K562 (cell line): ENCODE measurements at regions not wholly inside any gene's neighbourhood (a gene's known extent, or its start where the extent isn't known, plus 50 kb on each side); places are given as distances from the start of the nearest gene placed in this dataset.

Source experiments
- ATAC-seq: fragments of 200-7000 bp; cut with Tn5 transposase; 3 replicates; pipeline ENCODE4 v1.9.1; 2020; ENCODE audit warnings: moderate library complexity
- BruUV-seq: library from RNA; stranded (reverse); fragments of 400-500 nt; replicated peaks from 2 replicates; lab custom pipeline; 2021; lab: Mats Ljungman, UMichigan
- CTCF ChIA-PET: fragments of 300-600 bp; formaldehyde crosslinking; extraction: SDS; loops from one replicate; lab custom pipeline; 2021; ENCODE audit warnings: low intra/inter-chr PET ratio; lab: Yijun Ruan, JAX
- POLR2A ChIA-PET: fragments of 300-600, 350-650 bp; sonication (Branson Sonifier 250); formaldehyde crosslinking; extraction: SDS; loops from one replicate; lab custom pipeline; 2021; ENCODE audit warnings: antibody characterized with exemption, inconsistent platforms; lab: Yijun Ruan, JAX
- DNase-seq, 4 experiments: peaks; one replicate each; pipeline versions ENCODE4 v3.0.0 to v3.0.0-alpha.2; 2011 to 2018; ENCODE audit warnings: low spot score in 3 of 4, mixed read lengths in 3 of 4; ENCODE audit errors: extremely low read depth in 1 of 4
- FAIRE-seq: peaks from 2 replicates; lab custom pipeline; 2011; peaks lifted over from hg19 to GRCh38; lab: Jason Lieb, UNC
- H2AFZ ChIP-seq: 2 replicates; pipeline ENCODE4 v1.6.0; 2011; ENCODE audit warnings: low read depth, low read length, control low read depth, inconsistent platforms
- H3K27ac ChIP-seq: fragments of 200-600 bp; 3 replicates; pipeline ENCODE4 v1.8.0; 2011; ENCODE audit warnings: low read depth, mild to moderate bottlenecking, control low read depth, inconsistent platforms, low read length, moderate library complexity, mixed read lengths; ENCODE audit errors: extremely low read depth
- H3K27me3 ChIP-seq, 2 experiments: fragments of 300-600 bp in 1 of 2; 2 replicates in 1 of 2; 3 replicates in 1 of 2; pipeline versions ENCODE4 v1.6.0 to v1.8.0; 2011; ENCODE audit warnings: inconsistent platforms in 2 of 2, low read length in 2 of 2, mild to moderate bottlenecking in 1 of 2, mixed read lengths in 1 of 2, moderate library complexity in 1 of 2; ENCODE audit not compliant: control insufficient read depth in 2 of 2, insufficient read depth in 2 of 2
- H3K36me3 ChIP-seq: fragments of 300-600 bp; 3 replicates; pipeline ENCODE4 v1.8.0; 2011; ENCODE audit warnings: mild to moderate bottlenecking, low read length, inconsistent platforms; ENCODE audit not compliant: control insufficient read depth, insufficient read depth
- H3K4me1 ChIP-seq, 2 experiments: fragments of 200-600 bp in 1 of 2; replicated peaks in 1 of 2; 2 replicates in 1 of 2; 3 replicates in 1 of 2; pipeline versions ENCODE4 v1.5.1 to v1.8.0; 2011; ENCODE audit warnings: inconsistent platforms in 2 of 2, low read length in 2 of 2, mild to moderate bottlenecking in 1 of 2, mixed read lengths in 1 of 2, moderate library complexity in 1 of 2; ENCODE audit not compliant: control insufficient read depth in 2 of 2, insufficient read depth in 2 of 2
- H3K4me2 ChIP-seq: 2 replicates; pipeline ENCODE4 v1.6.1; 2011; ENCODE audit warnings: low read length, control low read depth, inconsistent platforms, mixed read lengths; ENCODE audit not compliant: insufficient read depth
- H3K4me3 ChIP-seq: fragments of 200-600 bp; sonication (generic), shearing (Covaris generic); 2 replicates; pipeline ENCODE4 v1.5.1; 2016; ENCODE audit warnings: control low read depth, inconsistent platforms
- H3K79me2 ChIP-seq: fragments of 200-600 bp; 3 replicates; pipeline ENCODE4 v1.8.0; 2011; ENCODE audit warnings: low read length, inconsistent platforms; ENCODE audit not compliant: control insufficient read depth, insufficient read depth
- H3K9ac ChIP-seq, 2 experiments: 2 replicates each; pipeline versions ENCODE4 v1.6.0 to v1.6.1; 2011; ENCODE audit warnings: low read depth in 2 of 2, low read length in 2 of 2, control low read depth in 1 of 2, inconsistent platforms in 1 of 2, mild to moderate bottlenecking in 1 of 2, mixed read lengths in 1 of 2; ENCODE audit not compliant: insufficient read depth in 1 of 2
- H3K9me1 ChIP-seq: one replicate; pipeline ENCODE4 v1.6.0; 2011; ENCODE audit warnings: inconsistent platforms, mild to moderate bottlenecking, low read length, moderate library complexity; ENCODE audit not compliant: control insufficient read depth, insufficient read depth
- H3K9me3 ChIP-seq: replicated peaks from 2 replicates; pipeline ENCODE4 v1.5.1; 2011; ENCODE audit warnings: low read depth, low read length, inconsistent platforms; ENCODE audit not compliant: control insufficient read depth, insufficient read depth
- H4K20me1 ChIP-seq: replicated peaks from 2 replicates; pipeline ENCODE4 v1.6.1; 2011; ENCODE audit warnings: low read length, inconsistent platforms, mixed read lengths; ENCODE audit not compliant: control insufficient read depth, insufficient read depth
- ARID3A ChIP-seq: IDR thresholded peaks from 2 replicates; pipeline ENCODE4 v1.6.1; 2012; ENCODE audit warnings: low read depth, low read length, improper control_type of control experiment, borderline replicate concordance
- BACH1 ChIP-seq: fragments of 200-800 bp; sonication (Bioruptor generic); IDR thresholded peaks from 2 replicates; pipeline ENCODE4 v1.6.1; 2016; ENCODE audit warnings: missing genetic modification characterization, missing compliant biosample characterization
- BCOR ChIP-seq: fragments of 450-650 bp; IDR thresholded peaks from 2 replicates; pipeline ENCODE4 v1.6.1; 2016
- BDP1 ChIP-seq: IDR thresholded peaks from 3 replicates; pipeline ENCODE4 v1.6.1; 2011; ENCODE audit not compliant: insufficient read length, insufficient read depth
- BRF1 ChIP-seq: IDR thresholded peaks from 3 replicates; pipeline ENCODE4 v1.6.1; 2011; ENCODE audit warnings: borderline replicate concordance, mild to moderate bottlenecking; ENCODE audit not compliant: insufficient read length; ENCODE audit errors: extremely low read depth
- CC2D1A ChIP-seq: fragments of 450-650 bp; IDR thresholded peaks from 2 replicates; pipeline ENCODE4 v1.6.1; 2017; ENCODE audit warnings: mild to moderate bottlenecking
- CTBP1 ChIP-seq: fragments of 450-650 bp; IDR thresholded peaks from 2 replicates; pipeline ENCODE4 v1.6.1; 2016; ENCODE audit warnings: borderline replicate concordance
- MNT ChIP-seq, 2 experiments: fragments of 450-650 bp; conservative IDR thresholded peaks; 2 replicates each; pipeline ENCODE4 v1.6.1; 2017; ENCODE audit warnings: mild to moderate bottlenecking in 2 of 2, moderate library complexity in 2 of 2
- POLR2AphosphoS5 ChIP-seq: IDR thresholded peaks from 2 replicates; pipeline ENCODE4 v1.6.1; 2011; ENCODE audit warnings: mild to moderate bottlenecking, low read depth, low read length, moderate library complexity; ENCODE audit not compliant: control insufficient read depth, insufficient read depth
- SMARCA4 ChIP-seq: fragments of 450-650 bp; IDR thresholded peaks from 2 replicates; pipeline ENCODE4 v1.6.1; 2016
- SMARCE1 ChIP-seq: fragments of 450-650 bp; IDR thresholded peaks from 2 replicates; pipeline ENCODE4 v1.7.1; 2016; ENCODE audit warnings: mild to moderate bottlenecking
- SUPT5H ChIP-seq: fragments of 450-650 bp; IDR thresholded peaks from 2 replicates; pipeline ENCODE4 v1.6.1; 2016
- USF2 ChIP-seq: sonication (generic); formaldehyde crosslinking; IDR thresholded peaks from 2 replicates; pipeline ENCODE4 v1.5.0; 2020; ENCODE audit warnings: missing genetic modification reagents
- ZNF146 ChIP-seq: IDR thresholded peaks from one replicate; pipeline ENCODE4 v1.6.1; 2018; ENCODE audit warnings: missing compliant biosample characterization; ENCODE audit not compliant: unreplicated experiment
- ZNF232 ChIP-seq: sonication (generic); formaldehyde crosslinking; IDR thresholded peaks from 2 replicates; pipeline ENCODE4 v1.8.0; 2022; ENCODE audit warnings: mild to moderate bottlenecking, missing genetic modification reagents
- WGBS: fragments of 100-300 bp; shearing (Covaris generic); methylation state at CpG from one replicate; pipeline ENCODE4 v1.1.6; 2016; ENCODE audit warnings: low coverage, mixed read lengths; ENCODE audit not compliant: insufficient coverage; ENCODE audit errors: missing lambda C conversion rate; 5-methylcytosine and 5-hydroxymethylcytosine counted together
- in situ Hi-C: fragments of 300-500 bp; cut with MboI; formaldehyde crosslinking; loops from 4 replicates; pipeline ENCODE4 v1.15.0; 2018; ENCODE audit warnings: inconsistent platforms, mixed read lengths
- intact Hi-C: fragments of 100-400 bp; cut with micrococcal nuclease; formaldehyde crosslinking; loops from 2 replicates; pipeline ENCODE4 v1.14.2; 2022
- TF ChIP-seq, protein P1 (sequence below): fragments of 150-350 bp; conservative IDR thresholded peaks from 2 replicates; pipeline ENCODE4 v1.6.1; 2014; ENCODE audit warnings: low read length

GRCh38 chr6:165728216-165728615 lies 65.2 kb upstream of the PDE10A start (continued):
- TF ChIP-seq ARID3A (no peak), SMARCA4 (no peak), USF2 (CRISPR knock-in tag) (no peak)

DNA sequence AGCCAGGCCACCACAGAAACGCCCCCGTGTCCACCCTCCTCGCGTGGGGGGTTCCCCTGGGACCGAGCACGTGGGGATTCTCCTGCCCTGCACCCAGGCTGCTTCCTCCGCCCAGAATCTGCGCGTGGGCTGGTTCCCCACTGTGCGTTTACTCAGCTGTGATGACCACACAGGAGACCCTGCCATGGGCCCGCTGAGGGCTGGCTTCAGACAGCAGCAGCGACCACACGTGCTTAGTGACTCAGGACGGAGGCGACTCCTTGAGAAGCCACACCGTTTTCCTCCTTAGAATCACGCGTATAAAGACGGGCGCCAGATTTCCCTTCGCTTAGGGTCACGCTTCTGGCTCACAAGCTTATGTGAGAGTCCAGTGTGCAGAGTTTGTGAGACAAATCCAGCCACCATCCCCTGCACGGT lies 63.9 kb upstream of the PDE10A start:
- no peak for ATAC-seq
- no peak for FAIRE-seq
- Histone ChIP-seq H3K9me1 (no peaks in the 10 kb centered on the region), H3K9me3 (no peaks in the 10 kb centered on the region), H4K20me1 (no peaks in the 10 kb centered on the region), H3K27ac (no peak overlapping the region), H3K27me3 (peaks cover 0 to 12% of the 10 kb centered on the region in 2 experiments; a peak in 1 of 5 replicates), H2AFZ (no peak overlapping the region), H3K4me3 (no peak overlapping the region), H3K9ac (no peak overlapping the region), H3K79me2 (no peaks in the 10 kb centered on the region), H3K4me1 (no peaks in the 10 kb centered on the region), H3K4me2 (no peak overlapping the region), H3K36me3 (no peaks in the 10 kb centered on the region)
- CTCF ChIA-PET, result no interaction called here
- no peak for DNase-seq
- BruUV-seq, result no TSS peak
- in situ Hi-C loops, result no loop called here
- under 1% methylated on average over 23 of the region's 23 CpGs for WGBS
- POLR2A ChIA-PET, result interaction anchor here (0.7 kb wide), 1 partner anchor 119 kb away, joined by 3 read pairs; no protein-coding TSS in a partner anchor
- intact Hi-C loops, result loop anchor here (5.0 kb wide), 1 partner anchor 380 kb away; no protein-coding TSS in a partner anchor
- TF ChIP-seq ZNF232 (no peak), ZNF146 (CRISPR knock-in tag) (no peak), BCOR (no peak), BRF1 (no peak), POLR2AphosphoS5 (no peak), SMARCE1 (no peak), BACH1 (tag) (no peak), CC2D1A (no peak), SUPT5H (no peak), MNT (conservative IDR thresholded peaks at IDR 0.05) (no peak), CTBP1 (no peak), BDP1 (no peak)
- TF ChIP-seq, protein P1, sequence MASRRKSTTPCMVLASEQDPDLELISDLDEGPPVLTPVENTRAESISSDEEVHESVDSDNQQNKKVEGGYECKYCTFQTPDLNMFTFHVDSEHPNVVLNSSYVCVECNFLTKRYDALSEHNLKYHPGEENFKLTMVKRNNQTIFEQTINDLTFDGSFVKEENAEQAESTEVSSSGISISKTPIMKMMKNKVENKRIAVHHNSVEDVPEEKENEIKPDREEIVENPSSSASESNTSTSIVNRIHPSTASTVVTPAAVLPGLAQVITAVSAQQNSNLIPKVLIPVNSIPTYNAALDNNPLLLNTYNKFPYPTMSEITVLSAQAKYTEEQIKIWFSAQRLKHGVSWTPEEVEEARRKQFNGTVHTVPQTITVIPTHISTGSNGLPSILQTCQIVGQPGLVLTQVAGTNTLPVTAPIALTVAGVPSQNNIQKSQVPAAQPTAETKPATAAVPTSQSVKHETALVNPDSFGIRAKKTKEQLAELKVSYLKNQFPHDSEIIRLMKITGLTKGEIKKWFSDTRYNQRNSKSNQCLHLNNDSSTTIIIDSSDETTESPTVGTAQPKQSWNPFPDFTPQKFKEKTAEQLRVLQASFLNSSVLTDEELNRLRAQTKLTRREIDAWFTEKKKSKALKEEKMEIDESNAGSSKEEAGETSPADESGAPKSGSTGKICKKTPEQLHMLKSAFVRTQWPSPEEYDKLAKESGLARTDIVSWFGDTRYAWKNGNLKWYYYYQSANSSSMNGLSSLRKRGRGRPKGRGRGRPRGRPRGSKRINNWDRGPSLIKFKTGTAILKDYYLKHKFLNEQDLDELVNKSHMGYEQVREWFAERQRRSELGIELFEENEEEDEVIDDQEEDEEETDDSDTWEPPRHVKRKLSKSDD, result no peak
